GM18951 (cell line): ENCODE measurements at regions not wholly inside any gene's neighbourhood (a gene's known extent, or its start where the extent isn't known, plus 50 kb on each side); places are given as distances from the start of the nearest gene placed in this dataset.

Source experiments
- POLR2A ChIP-seq: IDR thresholded peaks from 4 replicates; pipeline ENCODE4 v1.6.1; 2011; ENCODE audit warnings: mild to moderate bottlenecking; ENCODE audit not compliant: insufficient read length, insufficient read depth; ENCODE audit errors: extremely low read depth
- in situ Hi-C: fragments of 300-500 bp; cut with MboI; formaldehyde crosslinking; loops from one replicate; pipeline ENCODE4 v1.12.0; 2022; ENCODE audit warnings: low sequenced_read_pairs, mixed read lengths, inconsistent platforms; ENCODE audit not compliant: unreplicated experiment

- no peak for TF ChIP-seq POLR2A
- in situ Hi-C loops, result no loop called here
Observed at GRCh38 chr10:4186849-4187540, 402.0 kb upstream of the KLF6 start.

GRCh38 chr10:4183761-4184261, 398.8 kb upstream of the KLF6 start:
- in situ Hi-C loops, result no loop called here
- no peak for TF ChIP-seq POLR2A

DNA sequence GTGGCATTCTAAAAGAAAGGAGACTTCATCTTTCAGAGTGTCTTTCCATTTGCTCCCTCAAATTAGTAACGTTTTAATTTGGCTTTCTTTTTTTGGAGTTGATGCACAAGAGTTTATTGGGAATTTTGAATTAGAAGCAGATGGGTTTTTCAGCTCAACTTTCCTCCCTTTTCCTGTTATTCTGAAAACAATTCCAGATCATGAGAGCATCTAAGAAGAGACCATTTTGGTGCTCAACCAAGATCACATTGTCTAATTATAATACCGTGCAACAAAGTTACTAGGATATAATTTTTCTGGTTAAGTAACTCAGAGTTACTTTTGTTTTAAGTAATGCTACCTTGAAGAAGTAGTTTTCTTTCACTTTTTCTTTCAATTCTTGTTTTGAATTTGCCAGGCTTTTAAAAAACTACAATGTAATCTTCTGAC, 396.6 kb upstream of the KLF6 start:
- no peak for TF ChIP-seq POLR2A
- in situ Hi-C loops, result no loop called here

DNA sequence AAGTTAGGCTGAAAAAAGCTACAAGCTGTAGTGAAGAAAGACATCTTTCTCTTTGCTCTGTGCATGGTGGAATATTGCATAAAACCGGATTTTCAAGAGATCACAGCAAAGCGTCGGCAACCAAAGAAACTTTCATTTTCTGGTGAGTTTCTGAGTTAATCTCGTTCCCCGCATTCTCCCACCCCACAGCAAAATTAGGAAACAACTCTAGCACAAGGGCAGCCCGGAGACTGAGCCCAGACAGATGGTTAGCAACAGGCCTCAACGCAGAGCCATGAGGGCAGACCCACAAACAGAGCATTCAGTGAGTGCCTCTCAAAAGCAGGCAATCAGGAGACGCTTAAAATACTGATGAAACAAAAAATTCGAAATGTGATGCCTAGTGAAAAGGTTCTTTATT, 396.1 kb upstream of the KLF6 start:
- in situ Hi-C loops, result no loop called here
- no peak for TF ChIP-seq POLR2A

DNA sequence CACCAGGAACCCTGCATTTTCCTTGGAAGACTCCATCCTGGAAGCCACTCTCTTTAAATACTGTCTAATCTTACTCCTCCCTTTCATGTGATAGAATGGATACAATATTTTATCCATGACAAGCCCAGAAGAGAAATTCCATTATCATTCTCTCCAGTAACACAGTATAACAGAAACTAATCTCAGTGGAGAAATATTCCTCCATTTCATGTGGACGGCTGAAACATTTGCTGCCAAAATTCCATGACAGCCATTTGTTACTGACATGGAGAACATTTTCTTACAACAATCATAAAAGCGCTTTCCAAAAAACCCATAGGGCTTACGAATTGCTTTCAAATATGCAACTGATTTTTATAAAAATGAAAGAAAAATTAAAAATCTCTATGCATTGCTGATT, 392.8 kb upstream of the KLF6 start:
- in situ Hi-C loops, result no loop called here

GRCh38 chr10:4176500-4177281, 391.7 kb upstream of the KLF6 start:
- no peak for TF ChIP-seq POLR2A
- in situ Hi-C loops, result no loop called here

More for the DNA sequence above, 392.8 kb upstream of the KLF6 start:
- no peak for TF ChIP-seq POLR2A

DNA sequence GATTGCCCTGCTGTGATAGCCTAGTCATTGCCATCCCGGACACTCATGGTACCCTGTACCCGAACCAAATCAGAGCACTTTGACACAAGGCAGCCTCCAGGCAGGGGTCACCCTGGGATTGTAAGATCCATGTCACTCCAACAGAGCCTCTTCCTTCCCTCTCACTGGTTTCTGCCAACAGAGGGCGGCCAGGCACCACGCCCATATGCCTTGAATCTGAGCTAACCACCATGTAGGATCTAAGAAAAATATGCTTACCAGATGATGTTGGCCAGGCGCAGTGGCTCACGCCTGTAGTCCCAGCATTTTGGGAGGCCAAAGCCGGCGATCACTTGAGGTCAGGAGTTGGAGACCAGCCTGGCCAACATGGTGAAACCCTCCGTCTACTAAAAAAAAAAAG, 389.2 kb upstream of the KLF6 start:
- in situ Hi-C loops, result no loop called here

GRCh38 chr10:4170633-4171314, 385.8 kb upstream of the KLF6 start:
- in situ Hi-C loops, result no loop called here
- TF ChIP-seq POLR2A, result no peak

More for the DNA sequence above, 389.2 kb upstream of the KLF6 start:
- no peak for TF ChIP-seq POLR2A

GRCh38 chr10:4170181-4170580, 385.2 kb upstream of the KLF6 start:
- no peak for TF ChIP-seq POLR2A
- in situ Hi-C loops, result no loop called here

DNA sequence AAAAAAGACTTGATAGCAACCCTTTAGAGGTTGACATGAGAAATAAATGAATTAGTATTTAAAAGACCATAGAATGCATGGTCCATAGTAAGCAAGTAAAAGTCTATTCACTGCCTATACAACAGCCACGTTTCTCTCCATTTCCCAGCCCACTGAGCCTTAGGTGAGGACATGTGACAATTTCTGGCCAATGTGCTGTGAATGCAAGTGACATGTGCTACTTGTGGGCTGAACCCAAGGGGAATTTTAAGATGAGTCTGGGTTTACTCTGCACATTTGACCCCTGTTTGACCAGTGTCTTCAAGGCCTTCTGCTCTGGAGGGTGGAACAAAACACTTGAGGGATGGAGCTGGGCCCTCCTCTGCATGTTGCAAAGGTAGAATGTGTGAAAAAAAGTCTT, 384.4 kb upstream of the KLF6 start:
- in situ Hi-C loops, result no loop called here
- TF ChIP-seq POLR2A, result no peak

GRCh38 chr10:4167216-4167615, 382.2 kb upstream of the KLF6 start:
- TF ChIP-seq POLR2A, result no peak
- in situ Hi-C loops, result no loop called here

DNA sequence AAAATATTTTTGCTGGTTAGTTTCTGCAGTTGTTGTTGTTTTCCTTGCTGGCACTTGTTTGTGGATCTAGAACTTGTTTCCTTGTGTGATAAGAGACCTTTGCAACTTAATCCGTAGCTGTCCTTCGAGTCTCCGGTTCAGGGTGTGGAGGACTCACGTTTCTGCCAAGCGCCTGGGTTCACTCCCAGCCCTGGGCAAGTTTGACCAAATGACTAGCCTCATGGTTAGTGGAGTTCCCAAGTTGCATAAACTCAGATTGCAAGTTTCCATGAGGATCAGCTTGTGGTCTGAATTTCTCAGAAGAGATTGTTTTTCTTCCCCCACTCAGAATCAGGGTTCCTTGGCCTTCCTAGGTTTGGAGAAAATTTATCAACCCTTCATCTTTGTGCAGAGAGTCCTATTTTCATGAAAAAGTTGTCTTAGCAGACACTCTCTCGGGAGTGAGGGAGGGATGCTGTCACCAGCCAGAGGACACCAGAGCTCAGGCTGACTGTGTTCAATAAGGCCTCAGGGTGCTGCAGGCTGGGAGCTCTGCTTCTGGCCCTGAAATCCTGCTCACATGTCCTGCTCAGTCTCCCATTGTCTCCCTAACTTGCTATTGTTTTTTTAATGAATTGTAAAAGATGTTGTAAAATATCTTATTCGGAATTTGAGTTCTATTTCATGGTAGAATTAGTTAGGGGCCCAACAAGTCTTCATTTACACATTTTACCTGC, 377.7 kb upstream of the KLF6 start:
- TF ChIP-seq POLR2A, result no peak
- in situ Hi-C loops, result no loop called here

DNA sequence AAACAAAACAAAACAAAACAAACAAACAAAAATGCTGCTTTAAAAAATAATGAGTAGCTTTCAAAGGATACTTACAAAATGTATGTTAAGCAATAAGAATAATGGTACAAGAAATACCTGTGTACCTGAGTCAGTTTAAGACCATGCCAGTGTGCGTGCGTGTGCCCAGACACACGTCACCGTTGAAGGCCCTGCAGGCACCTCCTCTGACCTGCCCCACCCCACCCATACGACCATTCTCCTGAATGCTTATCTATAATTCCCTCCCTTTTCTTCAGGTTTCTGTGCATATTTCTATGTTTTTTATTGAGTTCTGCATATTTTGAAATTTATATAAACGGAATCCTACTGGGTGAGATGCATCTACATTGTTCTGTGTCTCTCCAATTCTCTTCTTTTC, 374.2 kb upstream of the KLF6 start:
- in situ Hi-C loops, result no loop called here

More for the DNA sequence above, 374.2 kb upstream of the KLF6 start:
- TF ChIP-seq POLR2A, result no peak
